CD8-positive, alpha-beta memory T cell (primary cell): ENCODE measurements at regions not wholly inside any gene's neighbourhood (a gene's known extent, or its start where the extent isn't known, plus 50 kb on each side); places are given as distances from the start of the nearest gene placed in this dataset.

ENCODE experiments used
- CTCF ChIA-PET: fragments of 350-600 bp; sonication (Branson Sonifier 250); formaldehyde crosslinking; loops from one replicate; lab custom pipeline; 2021; ENCODE audit warnings: antibody characterized with exemption; lab: Charles Lee
- POLR2A ChIA-PET: fragments of 350-600 bp; sonication (Branson Sonifier 250); formaldehyde crosslinking; loops from one replicate; lab custom pipeline; 2021; ENCODE audit warnings: antibody characterized with exemption; lab: Charles Lee
- DNase-seq, 5 donors: peaks; one replicate each; pipeline versions ENCODE4 v3.0.0 to v3.0.0-alpha.2; 2020 to 2022; ENCODE audit warnings: mixed read lengths in 1 of 5
- H3K27ac ChIP-seq: one replicate; pipeline ENCODE4 v1.7.0; 2013; ENCODE audit warnings: low read depth, mild to moderate bottlenecking, low read length, moderate library complexity
- H3K27me3 ChIP-seq: 2 replicates; pipeline ENCODE4 v1.7.0; 2013; ENCODE audit warnings: low read length, mild to moderate bottlenecking; ENCODE audit not compliant: insufficient read depth, poor library complexity, severe bottlenecking
- H3K36me3 ChIP-seq: 2 replicates; pipeline ENCODE4 v1.7.0; 2013; ENCODE audit warnings: mild to moderate bottlenecking, low read length, moderate library complexity; ENCODE audit not compliant: insufficient read depth
- H3K4me1 ChIP-seq: 2 replicates; pipeline ENCODE4 v1.7.0; 2013; ENCODE audit warnings: mild to moderate bottlenecking, low read length, moderate library complexity; ENCODE audit not compliant: insufficient read depth
- H3K4me3 ChIP-seq: 2 replicates; pipeline ENCODE4 v1.7.0; 2013; ENCODE audit warnings: mild to moderate bottlenecking, low read length
- H3K9me3 ChIP-seq: 2 replicates; pipeline ENCODE4 v1.7.0; 2013; ENCODE audit warnings: mild to moderate bottlenecking, low read length
- H3K27ac Mint-ChIP-seq, 8 donors: one replicate each; pipeline ENCODE4 v1.8.0; 2020 to 2021; ENCODE audit warnings: mixed read lengths in 8 of 8, mild to moderate bottlenecking in 6 of 8, inconsistent platforms in 3 of 8, moderate library complexity in 3 of 8
- H3K27me3 Mint-ChIP-seq, 2 donors: one replicate each; pipeline ENCODE4 v1.8.0; 2020 to 2021; ENCODE audit warnings: mixed read lengths in 2 of 2, mild to moderate bottlenecking in 1 of 2, moderate library complexity in 1 of 2
- H3K36me3 Mint-ChIP-seq, 3 donors: one replicate each; pipeline ENCODE4 v1.8.0; 2020 to 2021; ENCODE audit warnings: mixed read lengths in 3 of 3, inconsistent platforms in 1 of 3, mild to moderate bottlenecking in 1 of 3
- H3K4me1 Mint-ChIP-seq, 3 donors: one replicate each; pipeline ENCODE4 v1.8.0; 2020 to 2021; ENCODE audit warnings: mixed read lengths in 3 of 3, inconsistent platforms in 1 of 3, mild to moderate bottlenecking in 1 of 3
- H3K4me3 Mint-ChIP-seq, 7 donors: one replicate each; pipeline ENCODE4 v1.8.0; 2020 to 2021; ENCODE audit warnings: mixed read lengths in 7 of 7, mild to moderate bottlenecking in 6 of 7, moderate library complexity in 4 of 7, inconsistent platforms in 2 of 7
- H3K9me3 Mint-ChIP-seq, 5 donors: one replicate each; pipeline ENCODE4 v1.8.0; 2020 to 2022; ENCODE audit warnings: mixed read lengths in 5 of 5, mild to moderate bottlenecking in 3 of 5, moderate library complexity in 2 of 5, inconsistent platforms in 1 of 5

- H3K4me1 ChIP-seq, result no peaks in the 10 kb centered on the region
- CTCF ChIA-PET, result no interaction called here
- H3K27ac ChIP-seq, result no peak overlapping the region
- Mint-ChIP-seq H3K4me3 (no peak overlapping the region), H3K9me3 (peaks cover 0 to 3% (median 0%) of the 10 kb centered on the region in 5 donors), H3K4me1 (no peaks in the 10 kb centered on the region), H3K27ac (no peak overlapping the region), H3K36me3 (no peaks in the 10 kb centered on the region), H3K27me3 (no peaks in the 10 kb centered on the region)
- DNase-seq, result no peak
- POLR2A ChIA-PET, result no interaction called here
- H3K27me3 ChIP-seq, result no peaks in the 10 kb centered on the region
- H3K36me3 ChIP-seq, result no peaks in the 10 kb centered on the region
- no peak overlapping the region for H3K4me3 ChIP-seq
- no peaks in the 10 kb centered on the region for H3K9me3 ChIP-seq
Observed at GRCh38 chr14:48963231-48963790, 622.9 kb downstream of the RPS29 start.

DNA sequence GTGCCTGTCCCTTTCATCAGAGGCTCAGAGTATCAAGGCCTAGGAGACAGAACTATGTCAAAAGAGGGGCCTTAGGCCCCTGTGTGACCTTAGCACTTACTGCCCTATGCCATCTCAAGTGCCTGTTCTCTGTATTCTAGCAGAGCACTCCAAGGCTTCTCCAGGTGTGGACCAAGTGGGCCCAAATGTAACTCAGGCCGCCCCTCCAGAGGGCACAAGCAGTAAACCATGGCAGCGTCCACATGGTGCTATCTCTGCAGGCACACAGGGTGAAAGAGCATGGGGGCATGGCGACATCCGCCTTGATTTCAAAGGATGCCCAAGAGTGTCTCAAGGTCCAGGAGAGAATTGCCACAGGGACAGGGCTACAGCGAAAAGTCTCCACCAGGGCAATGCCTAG lies 628.7 kb downstream of the RPS29 start:
- H3K36me3 ChIP-seq, result no peaks in the 10 kb centered on the region
- Mint-ChIP-seq H3K4me3 (no peak overlapping the region), H3K4me1 (no peaks in the 10 kb centered on the region), H3K27me3 (no peaks in the 10 kb centered on the region), H3K27ac (no peak overlapping the region), H3K36me3 (no peaks in the 10 kb centered on the region), H3K9me3 (peaks cover 0 to 12% (median 4%) of the 10 kb centered on the region in 5 donors)
- H3K27me3 ChIP-seq, result no peaks in the 10 kb centered on the region
- POLR2A ChIA-PET, result no interaction called here
- no peak overlapping the region for H3K27ac ChIP-seq
- DNase-seq, result no peak
- no peaks in the 10 kb centered on the region for H3K4me1 ChIP-seq
- CTCF ChIA-PET, result no interaction called here
- H3K4me3 ChIP-seq, result no peak overlapping the region
- H3K9me3 ChIP-seq, result no peaks in the 10 kb centered on the region

DNA sequence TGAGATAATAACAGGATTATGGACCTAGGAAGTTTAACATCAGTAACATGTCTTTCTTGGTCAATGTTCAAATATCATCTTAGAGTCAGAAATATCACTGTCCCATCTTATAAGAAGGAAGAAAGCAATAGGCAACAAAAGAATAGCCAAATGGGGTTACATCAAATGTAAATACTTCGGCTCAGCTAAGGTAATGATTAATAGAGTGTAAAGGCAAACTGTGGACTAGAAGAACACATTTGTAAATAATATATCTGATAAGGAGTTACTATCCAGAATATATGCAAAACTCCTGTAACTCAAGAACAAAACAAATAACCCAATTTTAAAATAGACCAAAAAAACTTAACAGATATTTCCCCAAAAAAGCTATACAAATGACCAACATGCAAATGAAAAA lies 630.3 kb downstream of the RPS29 start:
- Histone ChIP-seq H3K9me3 (no peaks in the 10 kb centered on the region), H3K27ac (no peak overlapping the region), H3K4me3 (no peak overlapping the region), H3K36me3 (no peaks in the 10 kb centered on the region), H3K4me1 (no peaks in the 10 kb centered on the region), H3K27me3 (no peaks in the 10 kb centered on the region)
- Mint-ChIP-seq H3K4me1 (no peaks in the 10 kb centered on the region), H3K36me3 (no peaks in the 10 kb centered on the region), H3K27ac (peak overlapping the region in 1 of 8 donors; percentile 18), H3K4me3 (no peak overlapping the region), H3K27me3 (no peaks in the 10 kb centered on the region), H3K9me3 (peaks cover 0 to 12% (median 4%) of the 10 kb centered on the region in 5 donors)
- no peak for DNase-seq
- POLR2A ChIA-PET, result no interaction called here
- CTCF ChIA-PET, result no interaction called here

DNA sequence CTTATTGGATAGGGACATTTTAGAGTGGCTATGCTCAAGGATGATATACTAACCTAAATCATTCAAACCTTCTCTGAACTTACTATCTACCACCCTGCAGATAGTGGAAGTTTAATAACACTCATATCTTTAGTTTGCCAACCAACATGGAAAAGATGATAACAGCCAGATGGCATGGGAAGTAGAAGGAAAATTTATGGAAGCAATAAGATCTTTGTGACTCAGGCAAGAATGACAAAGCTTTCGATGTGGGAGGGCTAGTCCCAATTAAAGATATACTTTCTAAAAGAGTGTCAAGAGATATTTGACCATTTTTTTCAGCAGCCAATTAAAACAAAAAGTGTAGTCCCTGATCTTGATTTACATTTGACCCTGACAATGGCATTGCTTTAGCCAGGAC lies 631.7 kb downstream of the RPS29 start:
- Histone ChIP-seq H3K9me3 (no peaks in the 10 kb centered on the region), H3K27me3 (no peaks in the 10 kb centered on the region), H3K4me1 (no peaks in the 10 kb centered on the region), H3K27ac (no peak overlapping the region), H3K4me3 (no peak overlapping the region), H3K36me3 (no peaks in the 10 kb centered on the region)
- Mint-ChIP-seq H3K27ac (no peak overlapping the region), H3K9me3 (peaks cover 0 to 12% (median 4%) of the 10 kb centered on the region in 5 donors), H3K4me1 (no peaks in the 10 kb centered on the region), H3K4me3 (no peak overlapping the region), H3K36me3 (no peaks in the 10 kb centered on the region), H3K27me3 (no peaks in the 10 kb centered on the region)
- DNase-seq, result no peak
- ChIA-PET POLR2A (no interaction called here), CTCF (no interaction called here)

DNA sequence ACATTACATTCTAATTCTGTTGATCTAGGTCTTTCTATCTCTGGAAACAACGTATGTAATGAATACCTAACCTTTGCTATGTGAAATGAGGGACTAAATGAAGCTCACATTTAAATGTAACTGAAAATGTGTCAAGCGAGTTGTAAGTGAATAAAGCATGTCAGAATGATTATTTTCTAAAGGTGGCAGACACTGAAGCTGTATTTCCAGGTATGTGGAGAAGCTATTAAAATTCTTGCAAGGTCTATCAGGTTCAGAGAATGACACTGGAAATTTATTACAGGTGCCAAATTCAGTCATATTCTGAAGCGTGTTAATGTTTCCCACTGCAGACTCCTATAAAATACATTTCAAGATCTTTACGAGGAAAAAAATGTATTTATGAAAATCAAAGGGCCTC lies 641.4 kb downstream of the RPS29 start:
- Histone ChIP-seq H3K4me1 (no peaks in the 10 kb centered on the region), H3K9me3 (no peaks in the 10 kb centered on the region), H3K27me3 (no peaks in the 10 kb centered on the region), H3K27ac (no peak overlapping the region), H3K4me3 (no peak overlapping the region), H3K36me3 (no peaks in the 10 kb centered on the region)
- POLR2A ChIA-PET, result no interaction called here
- Mint-ChIP-seq H3K4me1 (no peaks in the 10 kb centered on the region), H3K27me3 (no peaks in the 10 kb centered on the region), H3K4me3 (no peak overlapping the region), H3K27ac (no peak overlapping the region), H3K36me3 (no peaks in the 10 kb centered on the region), H3K9me3 (peaks cover 0 to 7% (median 3%) of the 10 kb centered on the region in 5 donors)
- no peak for DNase-seq
- CTCF ChIA-PET, result no interaction called here

- Mint-ChIP-seq H3K27me3 (no peaks in the 10 kb centered on the region), H3K27ac (no peak overlapping the region), H3K9me3 (peaks cover 0 to 7% (median 3%) of the 10 kb centered on the region in 5 donors), H3K4me1 (no peaks in the 10 kb centered on the region), H3K36me3 (no peaks in the 10 kb centered on the region), H3K4me3 (no peak overlapping the region)
- H3K9me3 ChIP-seq, result no peaks in the 10 kb centered on the region
- H3K36me3 ChIP-seq, result no peaks in the 10 kb centered on the region
- H3K4me3 ChIP-seq, result no peak overlapping the region
- no peaks in the 10 kb centered on the region for H3K4me1 ChIP-seq
- H3K27me3 ChIP-seq, result no peaks in the 10 kb centered on the region
- ChIA-PET CTCF (no interaction called here), POLR2A (no interaction called here)
- H3K27ac ChIP-seq, result no peak overlapping the region
- no peak for DNase-seq
Observed at GRCh38 chr14:48943913-48944312, 642.3 kb downstream of the RPS29 start.

- H3K27ac ChIP-seq, result no peak overlapping the region
- Mint-ChIP-seq H3K36me3 (no peaks in the 10 kb centered on the region), H3K4me3 (no peak overlapping the region), H3K4me1 (no peaks in the 10 kb centered on the region), H3K9me3 (peaks cover 0 to 9% (median 0%) of the 10 kb centered on the region in 5 donors), H3K27me3 (no peaks in the 10 kb centered on the region), H3K27ac (no peak overlapping the region)
- POLR2A ChIA-PET, result no interaction called here
- no peaks in the 10 kb centered on the region for H3K4me1 ChIP-seq
- DNase-seq, result no peak
- no peaks in the 10 kb centered on the region for H3K9me3 ChIP-seq
- no peaks in the 10 kb centered on the region for H3K27me3 ChIP-seq
- H3K4me3 ChIP-seq, result no peak overlapping the region
- H3K36me3 ChIP-seq, result no peaks in the 10 kb centered on the region
- CTCF ChIA-PET, result no interaction called here
Observed at GRCh38 chr14:48937541-48938195, 648.5 kb downstream of the RPS29 start.

- CTCF ChIA-PET, result no interaction called here
- Histone ChIP-seq H3K4me1 (no peaks in the 10 kb centered on the region), H3K9me3 (no peaks in the 10 kb centered on the region), H3K36me3 (no peaks in the 10 kb centered on the region), H3K4me3 (no peak overlapping the region), H3K27ac (no peak overlapping the region), H3K27me3 (no peaks in the 10 kb centered on the region)
- POLR2A ChIA-PET, result no interaction called here
- peaks cover 0 to 6% (median under 1%) of the 10 kb centered on the region in 5 donors for H3K9me3 Mint-ChIP-seq
- DNase-seq, result no peak
- no peak overlapping the region for H3K27ac Mint-ChIP-seq
- no peaks in the 10 kb centered on the region for H3K4me1 Mint-ChIP-seq
- H3K36me3 Mint-ChIP-seq, result no peaks in the 10 kb centered on the region
- no peak overlapping the region for H3K4me3 Mint-ChIP-seq
- no peaks in the 10 kb centered on the region for H3K27me3 Mint-ChIP-seq
Observed at GRCh38 chr14:48936849-48937248, 649.3 kb downstream of the RPS29 start.
